NCI-H526 (cell line): ENCODE measurements at regions not wholly inside any gene's neighbourhood (a gene's known extent, or its start where the extent isn't known, plus 50 kb on each side); places are given as distances from the start of the nearest gene placed in this dataset.

Source experiments
- DNase-seq, 2 experiments: peaks; one replicate each; lab custom pipeline; 2025; lab: John Stamatoyannopoulos, UW

DNA sequence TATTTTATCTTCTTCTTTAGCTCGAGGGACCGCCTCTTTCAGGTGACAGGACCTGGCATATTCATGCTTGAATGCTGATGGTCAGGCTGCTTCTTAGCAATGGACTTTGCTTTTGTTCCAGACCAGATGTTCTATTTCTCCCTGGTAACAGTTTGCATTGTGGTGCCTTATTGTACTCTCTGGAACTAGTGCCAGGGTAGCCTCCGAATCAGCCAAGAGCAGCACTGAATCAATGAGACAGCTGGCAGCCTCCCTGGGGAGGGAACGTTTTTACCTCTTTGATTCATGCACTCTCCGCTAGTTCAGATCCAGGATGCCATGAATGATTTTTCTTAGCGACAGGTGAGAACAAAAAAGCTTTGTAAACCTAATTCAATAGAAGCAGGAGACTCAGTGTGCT, 54.1 kb upstream of the NXPH1 start:
- peak in 1 of 2 experiments; percentile 18 for DNase-seq

DNA sequence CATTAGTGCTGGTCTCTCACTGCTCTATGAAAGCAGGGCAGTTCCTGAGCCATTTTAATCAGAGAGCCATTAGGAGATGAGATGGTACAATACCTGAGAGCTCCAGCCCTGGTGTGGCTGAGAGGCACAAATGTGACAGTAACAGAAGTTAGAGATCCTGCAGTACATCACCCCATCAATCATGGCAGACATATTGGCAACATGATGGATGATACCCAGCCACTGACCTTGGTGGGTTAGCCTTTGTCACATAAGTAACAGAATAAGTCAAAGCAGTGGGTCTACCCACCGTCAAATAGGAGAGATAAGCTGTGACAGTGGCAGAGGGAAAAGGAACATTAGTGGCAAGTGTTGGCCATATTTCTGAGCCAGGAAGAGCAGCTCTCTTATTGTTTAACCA, 53.3 kb upstream of the NXPH1 start:
- no peak for DNase-seq

GRCh38 chr7:8382004-8382730, 51.2 kb upstream of the NXPH1 start:
- DNase-seq = no peak
